Inferior parietal cortex (tissue), 1 donor: ENCODE measurements at regions not wholly inside any gene's neighbourhood (a gene's known extent, or its start where the extent isn't known, plus 50 kb on each side); places are given as distances from the start of the nearest gene placed in this dataset.

Source experiments
- DNase-seq: peaks from one replicate; pipeline ENCODE4 v3.0.0-alpha.2; 2016; ENCODE audit errors: extremely low spot score

DNA sequence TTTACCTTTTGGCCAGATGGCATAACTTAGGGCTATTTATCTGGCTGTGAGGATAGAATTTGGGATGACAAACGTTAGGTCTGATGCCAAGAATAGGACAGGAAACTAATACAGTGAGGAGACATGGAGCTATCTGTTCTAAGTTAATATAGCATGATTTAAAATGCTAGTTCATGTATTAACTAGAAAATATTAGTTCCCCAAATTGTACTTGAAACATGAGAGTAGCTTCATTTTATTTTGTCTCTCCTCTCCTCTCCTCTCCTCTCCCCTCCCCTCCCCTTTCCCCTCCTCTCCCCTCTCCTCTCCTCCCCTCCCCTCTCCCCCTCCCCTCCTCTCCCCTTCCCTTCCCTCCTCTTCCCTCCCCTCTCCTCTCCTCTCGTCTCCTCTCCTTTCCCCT is 101.1 kb upstream of the MYO16 start:
- no peak for DNase-seq

DNA sequence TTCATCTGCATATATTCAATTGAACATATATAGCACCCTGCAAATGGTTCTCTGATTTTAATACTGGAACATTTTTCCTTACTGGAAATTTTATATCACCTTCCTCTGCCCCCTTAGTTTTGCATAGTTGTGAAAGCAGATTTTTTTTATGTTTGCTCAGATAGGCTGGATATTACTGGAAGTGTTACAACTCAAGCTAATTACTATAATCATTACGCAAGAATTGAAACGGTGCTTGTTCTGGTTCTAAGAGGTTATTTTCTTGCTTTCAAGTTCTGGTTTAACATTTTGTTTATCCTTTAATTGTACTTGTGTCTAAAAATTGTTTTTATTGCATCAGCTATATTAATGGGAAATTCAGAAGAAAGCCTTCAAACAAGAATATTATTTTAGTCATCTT is 95.6 kb upstream of the MYO16 start:
- DNase-seq: no peak

DNA sequence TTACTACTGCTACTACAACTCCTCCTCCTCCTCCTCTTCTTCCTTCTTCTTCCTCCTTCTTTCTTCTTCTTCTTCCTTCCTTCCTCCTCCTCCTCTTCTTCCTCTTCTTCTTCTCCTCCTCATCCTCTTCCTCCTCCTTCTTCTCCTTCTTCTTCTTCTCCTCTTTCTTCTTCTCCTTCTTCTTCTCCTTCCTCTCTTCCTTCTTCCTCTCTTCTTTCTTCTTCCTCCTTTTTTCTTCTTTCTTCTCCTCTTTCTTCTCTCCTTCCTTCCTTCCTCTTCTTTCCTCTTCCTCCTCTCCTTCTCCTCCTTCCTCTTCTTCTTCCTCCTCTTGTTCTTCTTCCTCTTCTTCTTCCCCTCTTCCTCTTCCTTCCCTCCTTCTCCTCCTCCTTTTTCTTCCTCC is 94.7 kb upstream of the MYO16 start:
- no peak for DNase-seq

- no peak for DNase-seq
These were observed 79.5 kb upstream of the MYO16 start for GRCh38 chr13:108549934-108550333.

GRCh38 chr13:108551674-108552073 is 77.7 kb upstream of the MYO16 start:
- no peak for DNase-seq

- no peak for DNase-seq
These were observed 70.9 kb upstream of the MYO16 start for GRCh38 chr13:108558489-108558888.

DNA sequence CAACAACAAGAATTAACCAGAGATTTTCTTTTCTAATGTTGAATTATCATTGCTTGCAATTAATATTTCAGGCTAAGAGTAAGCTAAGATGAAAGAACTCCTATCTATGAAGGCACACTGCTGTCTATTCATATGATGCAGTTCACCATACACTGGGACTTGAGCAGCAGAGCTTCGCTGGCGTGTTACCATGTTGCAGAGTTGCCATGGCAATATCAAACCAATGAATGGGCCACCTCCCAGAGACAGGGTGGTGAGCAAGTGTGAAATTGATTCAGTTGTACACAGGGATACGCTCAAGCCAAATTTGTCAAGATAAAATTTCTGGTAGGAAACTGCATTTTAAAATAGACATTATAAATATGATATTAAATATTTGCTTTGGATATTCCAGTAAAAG is 69.3 kb upstream of the MYO16 start:
- DNase-seq: no peak

DNA sequence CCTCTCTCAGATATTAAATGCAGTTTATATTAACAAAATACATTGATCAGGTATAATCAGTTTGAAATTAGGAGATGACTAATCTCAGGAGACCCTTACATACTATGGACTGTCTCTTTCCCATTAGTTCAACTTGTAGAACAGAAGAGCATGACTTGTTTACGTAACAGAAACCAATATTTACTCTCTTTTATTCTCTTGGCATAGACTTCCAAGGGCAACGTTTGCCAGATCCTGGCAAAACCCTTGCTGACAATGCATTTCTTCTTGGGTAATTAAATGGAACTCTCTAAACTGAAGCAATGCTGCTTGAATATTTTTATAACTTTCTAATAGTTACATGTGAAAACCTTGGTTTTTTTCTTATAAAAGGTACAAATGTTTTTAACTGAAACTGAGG is 68.3 kb upstream of the MYO16 start:
- DNase-seq: peak; percentile 7

GRCh38 chr13:108566413-108567170 is 62.8 kb upstream of the MYO16 start:
- DNase-seq: no peak

DNA sequence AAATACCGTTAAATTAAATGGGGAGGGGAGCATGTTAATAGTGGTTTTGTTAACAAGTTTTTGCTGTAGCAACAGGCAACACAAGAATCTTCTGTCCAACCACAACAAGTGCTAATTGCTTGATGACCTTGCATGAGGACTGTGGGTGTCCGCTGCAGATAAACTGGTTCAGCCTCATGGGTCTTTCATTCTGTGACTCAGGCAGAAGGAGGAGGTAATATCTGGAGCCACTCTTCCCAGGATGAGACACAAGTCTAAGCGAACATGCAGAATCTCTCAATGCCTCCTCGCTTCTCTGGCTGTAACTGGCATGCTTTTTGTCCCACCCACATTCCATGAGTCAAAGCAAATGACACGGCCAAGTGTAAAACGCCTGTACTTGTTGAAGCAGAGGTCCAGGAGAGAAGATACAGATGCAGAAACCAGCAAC is 56.6 kb upstream of the MYO16 start:
- DNase-seq: no peak

- no peak for DNase-seq
These were observed 56.0 kb upstream of the MYO16 start for GRCh38 chr13:108573455-108573854.

- no peak for DNase-seq
These were observed 54.6 kb upstream of the MYO16 start for GRCh38 chr13:108574856-108575255.

DNA sequence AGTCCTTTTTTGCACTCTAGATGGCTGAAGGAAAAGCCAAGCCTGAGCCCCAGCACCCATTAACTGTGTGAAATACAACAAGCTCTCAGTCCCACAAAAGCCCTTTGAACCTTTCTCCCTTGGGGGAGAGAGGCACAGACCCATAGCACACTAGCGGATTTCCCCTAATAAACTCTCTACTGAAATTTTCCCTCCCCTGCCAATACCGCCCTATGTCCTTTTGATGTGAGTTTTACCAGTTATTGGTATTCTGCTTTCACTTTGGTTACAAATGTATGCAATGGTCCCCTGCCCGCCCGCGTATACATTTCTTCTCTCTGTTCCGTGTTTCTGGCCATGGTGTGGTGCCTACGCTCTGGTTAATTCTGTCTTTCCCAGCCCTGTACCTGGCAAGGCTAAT is 54.0 kb upstream of the MYO16 start:
- no peak for DNase-seq
